Skeletal muscle cell (primary cell): ENCODE measurements at regions not wholly inside any gene's neighbourhood (a gene's known extent, or its start where the extent isn't known, plus 50 kb on each side); places are given as distances from the start of the nearest gene placed in this dataset.
A peak's percentile ranks its signal among the peaks of the same experiment; 100 is the strongest.
"Not testable (repeated sequence)": the region's sequence is repeated elsewhere in the genome, so short reads cannot be mapped to it uniquely, and the experiment has no call there.

Experiments used
- DNase-seq: peaks from one replicate; pipeline ENCODE4 v3.0.0-alpha.2; 2010; ENCODE audit warnings: low read depth
- H3K4me3 ChIP-seq: 2 replicates; pipeline ENCODE4 v1.5.1; 2011; ENCODE audit warnings: low read depth, mild to moderate bottlenecking, control low read depth, low read length, moderate library complexity

GRCh38 chr4:91973479-91974153, 330.1 kb upstream of the GRID2 start:
- no peak for DNase-seq
- H3K4me3 ChIP-seq, result no peak overlapping the region

- DNase-seq, result no peak
- H3K4me3 ChIP-seq, result no peak overlapping the region
Observed at GRCh38 chr4:91984466-91984865, 319.3 kb upstream of the GRID2 start.

- no peak for DNase-seq
- no peak overlapping the region for H3K4me3 ChIP-seq
Observed at GRCh38 chr4:91989914-91990313, 313.9 kb upstream of the GRID2 start.

GRCh38 chr4:91990726-91991125, 313.0 kb upstream of the GRID2 start:
- no peak for DNase-seq

GRCh38 chr4:91997045-91997444, 306.7 kb upstream of the GRID2 start:
- no peak overlapping the region for H3K4me3 ChIP-seq
- no peak for DNase-seq

More at GRCh38 chr4:91990726-91991125, 313.0 kb upstream of the GRID2 start:
- H3K4me3 ChIP-seq, result no peak overlapping the region

DNA sequence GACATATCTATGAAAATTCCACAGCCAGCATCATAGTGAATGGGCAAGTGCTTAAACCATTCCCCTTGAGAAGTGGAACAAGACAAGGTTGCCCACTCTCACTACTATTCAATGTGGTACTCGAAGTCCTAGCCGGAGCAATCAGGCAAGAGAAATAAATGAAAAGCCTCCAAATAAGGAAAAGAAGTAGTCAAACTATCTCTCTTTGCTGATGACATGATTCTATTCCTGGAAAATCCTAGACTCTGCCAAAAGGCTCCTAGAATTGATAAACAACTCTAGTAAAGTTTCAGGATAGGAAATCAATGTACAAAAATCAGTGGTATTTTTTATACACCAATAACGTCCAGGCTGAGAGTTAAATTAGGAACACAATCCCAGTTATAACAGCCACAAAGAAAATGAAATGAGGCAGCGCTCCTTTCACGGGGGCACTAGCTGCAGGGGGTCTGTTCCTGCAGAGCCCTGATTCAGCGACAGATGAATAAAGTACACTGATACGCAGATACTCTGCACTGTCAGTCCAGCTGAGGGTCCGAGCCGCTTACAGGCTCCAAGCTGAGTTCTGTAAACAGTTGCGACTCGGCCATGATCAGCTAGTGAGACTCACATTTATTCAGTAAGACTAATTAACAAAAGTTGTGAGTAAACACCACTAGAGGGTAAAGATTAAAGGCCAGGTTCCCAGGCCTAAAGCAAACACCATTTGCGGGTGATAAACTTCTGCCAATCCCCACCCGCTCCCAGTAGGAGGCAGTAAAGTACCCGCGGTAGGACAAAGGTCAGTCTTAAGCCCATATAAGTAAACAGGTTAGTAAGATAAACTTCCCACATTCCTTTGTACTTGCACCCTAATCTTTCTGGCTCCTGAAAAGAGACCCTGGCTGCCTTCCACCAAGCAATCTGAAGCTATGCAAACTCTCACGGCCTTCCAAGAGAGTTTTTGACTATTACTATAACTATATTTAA, 290.6 kb upstream of the GRID2 start:
- no peak overlapping the region for H3K4me3 ChIP-seq
- DNase-seq, result no peak

GRCh38 chr4:92014067-92014466, 289.7 kb upstream of the GRID2 start:
- H3K4me3 ChIP-seq, result no peak overlapping the region
- no peak for DNase-seq

DNA sequence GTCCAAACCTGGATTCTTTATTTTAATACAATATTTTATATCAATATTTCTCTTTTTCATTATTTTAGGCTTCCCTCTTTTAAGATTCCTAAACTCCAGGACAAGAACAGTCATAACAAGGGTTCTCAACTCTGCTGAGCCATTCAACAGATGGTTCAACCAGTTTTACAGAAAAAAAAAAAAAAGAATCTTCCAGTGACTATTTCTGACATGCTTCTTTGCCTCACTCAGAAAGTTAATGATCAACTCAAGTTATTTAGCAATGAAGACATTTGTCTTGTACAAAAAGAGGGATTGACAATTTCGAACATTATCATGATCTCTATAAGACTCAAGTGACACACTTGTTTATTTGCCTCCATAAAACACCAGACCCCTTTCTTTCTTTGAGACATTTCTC, 282.6 kb upstream of the GRID2 start:
- DNase-seq, result no peak
- H3K4me3 ChIP-seq, result no peak overlapping the region

GRCh38 chr4:92021788-92022187, 282.0 kb upstream of the GRID2 start:
- no peak overlapping the region for H3K4me3 ChIP-seq
- no peak for DNase-seq

- H3K4me3 ChIP-seq, DNase-seq: not testable (repeated sequence)
Observed at GRCh38 chr4:92028830-92029229, 274.9 kb upstream of the GRID2 start.

DNA sequence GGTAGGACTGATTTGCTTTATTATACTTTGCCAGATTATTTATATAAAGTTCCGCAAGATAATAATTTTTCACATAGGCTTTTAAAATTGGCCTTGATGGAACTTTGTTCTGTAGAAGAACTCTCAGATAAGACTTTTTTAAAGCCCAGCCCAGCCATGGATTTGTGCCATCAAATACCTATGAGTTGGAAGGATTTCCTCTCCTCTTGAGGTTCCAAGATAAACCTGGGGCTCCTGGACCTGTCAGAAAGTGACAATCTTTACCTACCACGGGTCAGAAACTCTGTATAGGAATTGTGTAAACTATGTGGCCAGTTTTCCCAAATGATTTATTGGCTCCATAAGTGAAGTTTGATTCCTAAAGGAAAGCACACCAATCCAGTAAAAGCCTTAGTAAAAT, 271.9 kb upstream of the GRID2 start:
- DNase-seq, result no peak

DNA sequence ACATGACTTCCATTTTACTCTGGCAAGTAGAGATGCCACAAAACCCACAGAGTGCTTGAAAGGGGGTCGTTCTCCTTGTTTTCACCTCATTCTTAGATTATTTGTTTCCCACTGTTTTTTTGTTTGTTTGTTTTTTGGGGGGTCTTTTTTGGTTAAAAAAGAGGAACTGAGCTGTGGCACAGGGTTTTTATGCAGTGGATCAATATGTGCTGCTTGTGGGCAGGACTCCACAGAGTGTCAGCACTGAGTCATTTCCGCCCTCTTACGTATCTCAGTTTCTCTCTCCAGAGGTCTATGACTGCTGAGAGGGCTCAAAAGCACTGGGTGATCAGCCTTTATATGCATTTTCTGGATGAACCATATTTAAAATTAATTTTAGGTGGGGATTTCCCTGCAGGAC, 268.1 kb upstream of the GRID2 start:
- DNase-seq, result no peak
- H3K4me3 ChIP-seq, result no peak overlapping the region

More for the DNA sequence above, 271.9 kb upstream of the GRID2 start:
- H3K4me3 ChIP-seq, result no peak overlapping the region

- DNase-seq, result no peak
- no peak overlapping the region for H3K4me3 ChIP-seq
Observed at GRCh38 chr4:92045718-92046117, 258.0 kb upstream of the GRID2 start.

- DNase-seq, result peak; percentile 27
Observed at GRCh38 chr4:92047209-92047875, 256.4 kb upstream of the GRID2 start.

GRCh38 chr4:92050875-92051274, 252.9 kb upstream of the GRID2 start:
- no peak for DNase-seq
- no peak overlapping the region for H3K4me3 ChIP-seq

More at GRCh38 chr4:92047209-92047875, 256.4 kb upstream of the GRID2 start:
- no peak overlapping the region for H3K4me3 ChIP-seq

- no peak overlapping the region for H3K4me3 ChIP-seq
Observed at GRCh38 chr4:92059615-92060014, 244.2 kb upstream of the GRID2 start.

GRCh38 chr4:92060333-92060732, 243.4 kb upstream of the GRID2 start:
- DNase-seq, result no peak
- H3K4me3 ChIP-seq, result no peak overlapping the region

More at GRCh38 chr4:92059615-92060014, 244.2 kb upstream of the GRID2 start:
- DNase-seq, result no peak

DNA sequence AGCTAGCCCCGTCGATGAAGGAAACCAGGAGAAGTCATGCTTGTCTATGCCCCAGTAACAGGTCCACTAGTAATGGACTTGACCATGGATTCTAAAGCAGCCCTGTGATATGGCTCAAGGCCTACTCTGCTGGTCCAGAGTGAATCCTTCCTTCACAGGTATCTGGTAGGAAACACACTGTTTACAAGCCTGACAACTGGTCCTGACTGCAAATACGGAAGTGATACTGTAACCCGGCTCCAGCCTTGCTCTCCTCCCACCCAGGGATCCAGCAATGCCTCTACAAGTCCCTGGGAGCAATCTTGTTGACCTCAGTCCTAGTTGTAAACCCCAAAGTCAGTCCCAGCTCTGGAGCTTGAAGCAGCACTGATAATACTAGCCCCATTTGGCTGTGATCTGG, 239.2 kb upstream of the GRID2 start:
- H3K4me3 ChIP-seq, result no peak overlapping the region

DNA sequence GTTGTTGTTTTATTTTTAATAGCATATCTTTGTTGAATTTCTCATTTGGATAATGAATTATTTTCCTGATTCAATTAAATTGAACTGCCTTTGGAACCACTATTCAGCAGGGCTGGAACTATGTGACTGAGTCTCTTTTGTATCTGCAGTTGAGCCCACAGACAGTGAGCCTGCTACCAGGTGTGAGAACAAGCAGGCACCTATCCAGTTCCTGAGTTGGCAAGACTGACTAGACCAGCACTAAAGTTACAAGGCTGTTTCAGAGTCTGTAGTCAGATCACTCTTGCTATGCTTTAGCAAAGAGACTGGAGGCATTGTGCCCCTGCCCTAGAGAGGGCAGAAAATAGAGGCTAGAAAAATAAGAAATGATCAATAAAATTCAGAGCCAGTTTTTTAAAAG, 237.3 kb upstream of the GRID2 start:
- H3K4me3 ChIP-seq, result no peak overlapping the region
- DNase-seq, result no peak

More for the DNA sequence above, 239.2 kb upstream of the GRID2 start:
- DNase-seq, result no peak

DNA sequence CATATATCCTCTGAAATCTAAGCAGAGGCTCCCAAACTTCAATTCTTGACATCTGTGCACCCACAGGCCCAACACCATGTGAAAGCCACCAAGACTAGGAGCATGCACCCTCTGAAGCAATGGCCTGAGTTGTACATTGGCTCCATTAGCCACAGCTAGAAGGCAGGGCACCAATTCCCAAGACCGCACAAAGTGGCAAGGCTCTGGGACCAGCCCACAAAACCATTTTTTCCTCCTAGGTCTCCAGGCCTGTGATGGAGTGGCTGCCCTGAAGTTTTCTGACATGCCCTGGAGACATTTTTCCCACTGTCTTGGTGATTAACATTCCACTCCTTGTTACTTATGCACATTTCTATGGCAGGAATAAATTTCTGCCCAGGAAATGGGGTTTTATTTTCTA, 232.2 kb upstream of the GRID2 start:
- DNase-seq, result no peak
- no peak overlapping the region for H3K4me3 ChIP-seq
